Fibroblast of lung (primary cell): ENCODE measurements at regions not wholly inside any gene's neighbourhood (a gene's known extent, or its start where the extent isn't known, plus 50 kb on each side); places are given as distances from the start of the nearest gene placed in this dataset.

ENCODE experiments used
- EZH2 ChIP-seq: IDR thresholded peaks from 2 replicates; pipeline ENCODE4 v1.5.1; 2012; ENCODE audit warnings: low read length, control low read depth, mild to moderate bottlenecking; ENCODE audit errors: missing control alignments
- TF ChIP-seq, protein P1 (sequence below), 2 donors: IDR thresholded peaks in 1 of 2; conservative IDR thresholded peaks in 1 of 2; 1 replicate in 1 of 2; 2 replicates in 1 of 2; pipeline ENCODE4 v1.5.1; 2011 to 2012; ENCODE audit warnings: low read length in 2 of 2, control low read depth in 1 of 2, inconsistent platforms in 1 of 2, low read depth in 1 of 2, mild to moderate bottlenecking in 1 of 2

DNA sequence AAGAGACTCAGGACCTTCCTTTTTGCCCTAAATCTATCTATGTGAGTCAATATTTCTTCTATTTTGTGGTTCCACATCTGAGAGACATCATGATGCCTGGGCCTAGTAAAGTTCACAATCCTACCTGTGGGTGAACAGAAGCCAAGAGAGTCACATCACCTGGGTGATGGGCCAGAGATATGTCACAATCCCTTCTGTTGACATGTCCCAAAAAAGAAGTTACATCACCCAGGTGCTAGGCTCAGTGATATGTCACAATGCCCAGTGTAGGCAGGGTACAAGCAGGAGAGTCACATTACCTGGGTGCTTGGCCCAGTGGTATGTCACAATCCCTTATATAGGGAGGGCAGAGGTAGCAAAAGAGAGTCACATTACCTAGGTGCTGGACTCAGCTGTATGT lies 2101.9 kb downstream of the TP53TG3F start:
- TF ChIP-seq, protein P1, sequence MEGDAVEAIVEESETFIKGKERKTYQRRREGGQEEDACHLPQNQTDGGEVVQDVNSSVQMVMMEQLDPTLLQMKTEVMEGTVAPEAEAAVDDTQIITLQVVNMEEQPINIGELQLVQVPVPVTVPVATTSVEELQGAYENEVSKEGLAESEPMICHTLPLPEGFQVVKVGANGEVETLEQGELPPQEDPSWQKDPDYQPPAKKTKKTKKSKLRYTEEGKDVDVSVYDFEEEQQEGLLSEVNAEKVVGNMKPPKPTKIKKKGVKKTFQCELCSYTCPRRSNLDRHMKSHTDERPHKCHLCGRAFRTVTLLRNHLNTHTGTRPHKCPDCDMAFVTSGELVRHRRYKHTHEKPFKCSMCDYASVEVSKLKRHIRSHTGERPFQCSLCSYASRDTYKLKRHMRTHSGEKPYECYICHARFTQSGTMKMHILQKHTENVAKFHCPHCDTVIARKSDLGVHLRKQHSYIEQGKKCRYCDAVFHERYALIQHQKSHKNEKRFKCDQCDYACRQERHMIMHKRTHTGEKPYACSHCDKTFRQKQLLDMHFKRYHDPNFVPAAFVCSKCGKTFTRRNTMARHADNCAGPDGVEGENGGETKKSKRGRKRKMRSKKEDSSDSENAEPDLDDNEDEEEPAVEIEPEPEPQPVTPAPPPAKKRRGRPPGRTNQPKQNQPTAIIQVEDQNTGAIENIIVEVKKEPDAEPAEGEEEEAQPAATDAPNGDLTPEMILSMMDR (conservative IDR thresholded peaks at IDR 0.05 in 1 of 2, IDR thresholded peaks at IDR 0.05 in 1 of 2; ENCODE audit: low read depth in 1 of 2, low read length in 2 of 2): no peak
- no peak for TF ChIP-seq EZH2
